ENCODE measurements at regions not wholly inside any gene's neighbourhood (a gene's known extent, or its start where the extent isn't known, plus 50 kb on each side); places are given as distances from the start of the nearest gene placed in this dataset.

- H3F3A ChIP-seq (ENCODE audit: control insufficient read depth, insufficient read depth) = no peaks in the 10 kb centered on the region
- no peak overlapping the region for H3K4me3 ChIP-seq (ENCODE audit: low read length)
- H3K79me2 ChIP-seq (ENCODE audit: control insufficient read depth, low read length) = no peaks in the 10 kb centered on the region
- H3K27ac ChIP-seq (ENCODE audit: low read depth, low read length) = no peak overlapping the region
- H3K9me2 ChIP-seq (replicated peaks; ENCODE audit: control insufficient read depth, low read length) = no peaks in the 10 kb centered on the region
- H3K9me3 ChIP-seq (ENCODE audit: control insufficient read depth, insufficient read depth, low read length) = no peaks in the 10 kb centered on the region
- H4K20me1 ChIP-seq (ENCODE audit: control insufficient read depth, insufficient read depth, low read depth, low read length) = no peaks in the 10 kb centered on the region
- H3K36me3 ChIP-seq (ENCODE audit: control insufficient read depth, low read length) = no peaks in the 10 kb centered on the region
- no peaks in the 10 kb centered on the region for H3K27me3 ChIP-seq (ENCODE audit: control insufficient read depth, low read length)
- TF ChIP-seq EZH2phosphoT487 (IDR thresholded peaks at IDR 0.05; ENCODE audit: borderline replicate concordance, low read length) (no peak), CTCF (IDR thresholded peaks at IDR 0.05; ENCODE audit: low read depth, low read length, poor library complexity, severe bottlenecking) (no peak)
- no peaks in the 10 kb centered on the region for H3K4me1 ChIP-seq (ENCODE audit: control insufficient read depth, low read length)
- H3K4me2 ChIP-seq (ENCODE audit: low read length) = no peak overlapping the region
These were observed 716.8 kb upstream of the MIR17HG start for GRCh38 chr13:90630716-90631115.

GRCh38 chr13:90632184-90632583, 715.3 kb upstream of the MIR17HG start:
- Histone ChIP-seq H4K20me1 (ENCODE audit: control insufficient read depth, insufficient read depth, low read depth, low read length) (no peaks in the 10 kb centered on the region), H3K27me3 (ENCODE audit: control insufficient read depth, low read length) (no peaks in the 10 kb centered on the region), H3K9me3 (ENCODE audit: control insufficient read depth, insufficient read depth, low read length) (no peaks in the 10 kb centered on the region), H3F3A (ENCODE audit: control insufficient read depth, insufficient read depth) (no peaks in the 10 kb centered on the region), H3K27ac (ENCODE audit: low read depth, low read length) (no peak overlapping the region), H3K4me1 (ENCODE audit: control insufficient read depth, low read length) (no peaks in the 10 kb centered on the region), H3K79me2 (ENCODE audit: control insufficient read depth, low read length) (no peaks in the 10 kb centered on the region), H3K36me3 (ENCODE audit: control insufficient read depth, low read length) (no peaks in the 10 kb centered on the region), H3K4me2 (ENCODE audit: low read length) (no peak overlapping the region), H3K4me3 (ENCODE audit: low read length) (no peak overlapping the region), H3K9me2 (replicated peaks; ENCODE audit: control insufficient read depth, low read length) (no peaks in the 10 kb centered on the region)
- TF ChIP-seq CTCF (IDR thresholded peaks at IDR 0.05; ENCODE audit: low read depth, low read length, poor library complexity, severe bottlenecking) (no peak), EZH2phosphoT487 (IDR thresholded peaks at IDR 0.05; ENCODE audit: borderline replicate concordance, low read length) (no peak)

GRCh38 chr13:90633849-90634248, 713.6 kb upstream of the MIR17HG start:
- Histone ChIP-seq H3K4me2 (ENCODE audit: low read length) (no peak overlapping the region), H3F3A (ENCODE audit: control insufficient read depth, insufficient read depth) (no peaks in the 10 kb centered on the region), H3K27me3 (ENCODE audit: control insufficient read depth, low read length) (no peaks in the 10 kb centered on the region), H4K20me1 (ENCODE audit: control insufficient read depth, insufficient read depth, low read depth, low read length) (no peaks in the 10 kb centered on the region), H3K27ac (ENCODE audit: low read depth, low read length) (no peak overlapping the region), H3K36me3 (ENCODE audit: control insufficient read depth, low read length) (no peaks in the 10 kb centered on the region), H3K79me2 (ENCODE audit: control insufficient read depth, low read length) (no peaks in the 10 kb centered on the region), H3K9me3 (ENCODE audit: control insufficient read depth, insufficient read depth, low read length) (no peaks in the 10 kb centered on the region), H3K4me1 (ENCODE audit: control insufficient read depth, low read length) (no peaks in the 10 kb centered on the region), H3K9me2 (replicated peaks; ENCODE audit: control insufficient read depth, low read length) (no peaks in the 10 kb centered on the region), H3K4me3 (ENCODE audit: low read length) (no peak overlapping the region)
- no peak for TF ChIP-seq EZH2phosphoT487 (IDR thresholded peaks at IDR 0.05; ENCODE audit: borderline replicate concordance, low read length)
- no peak for TF ChIP-seq CTCF (IDR thresholded peaks at IDR 0.05; ENCODE audit: low read depth, low read length, poor library complexity, severe bottlenecking)

- H3F3A ChIP-seq (ENCODE audit: control insufficient read depth, insufficient read depth) = no peaks in the 10 kb centered on the region
- no peaks in the 10 kb centered on the region for H3K27me3 ChIP-seq (ENCODE audit: control insufficient read depth, low read length)
- no peaks in the 10 kb centered on the region for H3K9me3 ChIP-seq (ENCODE audit: control insufficient read depth, insufficient read depth, low read length)
- H3K4me3 ChIP-seq (ENCODE audit: low read length) = no peak overlapping the region
- no peak for TF ChIP-seq CTCF (IDR thresholded peaks at IDR 0.05; ENCODE audit: low read depth, low read length, poor library complexity, severe bottlenecking)
- TF ChIP-seq EZH2phosphoT487 (IDR thresholded peaks at IDR 0.05; ENCODE audit: borderline replicate concordance, low read length) = no peak
- no peaks in the 10 kb centered on the region for H3K9me2 ChIP-seq (replicated peaks; ENCODE audit: control insufficient read depth, low read length)
- no peaks in the 10 kb centered on the region for H4K20me1 ChIP-seq (ENCODE audit: control insufficient read depth, insufficient read depth, low read depth, low read length)
- H3K27ac ChIP-seq (ENCODE audit: low read depth, low read length) = no peak overlapping the region
- no peaks in the 10 kb centered on the region for H3K4me1 ChIP-seq (ENCODE audit: control insufficient read depth, low read length)
- H3K79me2 ChIP-seq (ENCODE audit: control insufficient read depth, low read length) = no peaks in the 10 kb centered on the region
- H3K36me3 ChIP-seq (ENCODE audit: control insufficient read depth, low read length) = no peaks in the 10 kb centered on the region
- no peak overlapping the region for H3K4me2 ChIP-seq (ENCODE audit: low read length)
These were observed 706.5 kb upstream of the MIR17HG start for GRCh38 chr13:90640976-90641375.
